SKM-1 treated with dmso at 0.1 percent for 144 hours (cell line): ENCODE measurements at regions not wholly inside any gene's neighbourhood (a gene's known extent, or its start where the extent isn't known, plus 50 kb on each side); places are given as distances from the start of the nearest gene placed in this dataset.
"Not testable (repeated sequence)": the region's sequence is repeated elsewhere in the genome, so short reads cannot be mapped to it uniquely, and the experiment has no call there.

Experiments
- DNase-seq: peaks from one replicate; lab custom pipeline; 2025; ENCODE audit not compliant: unreplicated experiment; lab: John Stamatoyannopoulos, UW

- DNase-seq: no peak
Measured at GRCh38 chrX:87098477-87098876, 419.1 kb upstream of the KLHL4 start.

- DNase-seq: no peak
Measured at GRCh38 chrX:87105131-87105530, 412.5 kb upstream of the KLHL4 start.

- DNase-seq: no peak
Measured at GRCh38 chrX:87110142-87110541, 407.5 kb upstream of the KLHL4 start.

- DNase-seq: no peak
Measured at GRCh38 chrX:87140800-87141483, 376.7 kb upstream of the KLHL4 start.

GRCh38 chrX:87160435-87161010 is 357.1 kb upstream of the KLHL4 start:
- DNase-seq: no peak

- DNase-seq: no peak
Measured at GRCh38 chrX:87167841-87168240, 349.8 kb upstream of the KLHL4 start.

GRCh38 chrX:87178009-87178408 is 339.6 kb upstream of the KLHL4 start:
- DNase-seq: not testable (repeated sequence)
